ENCODE measurements at regions not wholly inside any gene's neighbourhood (a gene's known extent, or its start where the extent isn't known, plus 50 kb on each side); places are given as distances from the start of the nearest gene placed in this dataset.

GRCh38 chr3:193829781-193830180 is 236.8 kb downstream of the OPA1 start:
- Histone ChIP-seq H3K27me3 (ENCODE audit: insufficient read depth, low read length) (no peaks in the 10 kb centered on the region), H3K79me2 (ENCODE audit: insufficient read depth, low read length) (no peaks in the 10 kb centered on the region), H3K27ac (ENCODE audit: low read depth, low read length) (no peak overlapping the region), H3K4me3 (replicated peaks in 1 of 2; ENCODE audit: low read depth in 1 of 2, low read length in 2 of 2) (peak overlapping the region in 1 of 2 experiments; percentile 30; a peak in 1 of 4 replicates), H2AFZ (ENCODE audit: low read depth, low read length, poor library complexity, severe bottlenecking) (peak overlapping the region; percentile 28), H3K4me2 (ENCODE audit: low read length) (peak overlapping the region; percentile 66), H3K36me3 (ENCODE audit: control insufficient read depth in 1 of 2, insufficient read depth in 2 of 2, low read length in 2 of 2) (no peaks in the 10 kb centered on the region), H3K9ac (ENCODE audit: low read length) (no peak overlapping the region), H3K9me3 (ENCODE audit: control insufficient read depth in 1 of 2, insufficient read depth in 1 of 2, low read depth in 1 of 2, low read length in 2 of 2) (no peaks in the 10 kb centered on the region), H3K9me2 (ENCODE audit: insufficient read depth) (no peaks in the 10 kb centered on the region), H3K4me1 (ENCODE audit: control insufficient read depth in 1 of 2, insufficient read depth in 2 of 2, low read length in 2 of 2) (peaks cover 23 to 48% of the 10 kb centered on the region in 2 experiments), H4K20me1 (ENCODE audit: insufficient read depth) (no peaks in the 10 kb centered on the region)
- no TSS peak for BruUV-seq (replicated peaks)
- intact Hi-C loops (cut with micrococcal nuclease), result loop anchor here (2.0 kb wide), 1 partner anchor 39 kb away; no protein-coding TSS in a partner anchor
- CTCF ChIA-PET, result no interaction called here
- RAD21 ChIA-PET (ENCODE audit: low non-redundant PET in 1 of 2, low total read pairs in 2 of 2, uncharacterized antibody in 2 of 2, unreplicated experiment in 2 of 2), result no interaction called here
- POLR2A ChIA-PET, result no interaction called here
- DNase-seq (ENCODE audit: low read depth, low spot score) (peak; percentile 76), ATAC-seq (peak; percentile 92)
- TF ChIP-seq POLR2AphosphoS5 (IDR thresholded peaks at IDR 0.05; ENCODE audit: low read depth, low read length) (peak; percentile 56), ELF1 (IDR thresholded peaks at IDR 0.05; ENCODE audit: borderline replicate concordance, low read depth) (no peak), SIN3A (IDR thresholded peaks at IDR 0.05; ENCODE audit: low read depth) (no peak), EZH2 (IDR thresholded peaks at IDR 0.05) (no peak), SRF (IDR thresholded peaks at IDR 0.05; ENCODE audit: low read depth) (peak; percentile 33; the same call in 1 of the 2 replicates), ATF3 (IDR thresholded peaks at IDR 0.05) (no peak), JUND (IDR thresholded peaks at IDR 0.05) (peak; percentile 95), CEBPB (IDR thresholded peaks at IDR 0.05; ENCODE audit: low read depth) (0 out of 2 replicates have a peak, but pooled peaks have one; percentile 50), ZNF274 (IDR thresholded peaks at IDR 0.05; ENCODE audit: low read depth, low read length) (no peak), FOSL1 (IDR thresholded peaks at IDR 0.05; ENCODE audit: low read depth) (peak; percentile 90), EZH2phosphoT487 (IDR thresholded peaks at IDR 0.05; ENCODE audit: borderline replicate concordance) (no peak), TCF7L2 (IDR thresholded peaks at IDR 0.05; ENCODE audit: borderline replicate concordance, extremely low read depth, insufficient read depth, insufficient read length) (no peak), CTCF (IDR thresholded peaks at IDR 0.05 in 2 of 3, conservative IDR thresholded peaks at IDR 0.05 in 1 of 3; ENCODE audit: borderline replicate concordance in 1 of 3, insufficient read depth in 1 of 3, low read depth in 2 of 3, low read length in 2 of 3) (no peak), ZFX (IDR thresholded peaks at IDR 0.05) (no peak), ZBTB33 (IDR thresholded peaks at IDR 0.05; ENCODE audit: extremely low read depth, insufficient replicate concordance, low read length) (no peak), YY1 (IDR thresholded peaks at IDR 0.05; ENCODE audit: extremely low read depth, insufficient replicate concordance, low read depth, low read length) (no peak), SP1 (IDR thresholded peaks at IDR 0.05; ENCODE audit: low read depth) (peak; percentile 88), EGR1 (IDR thresholded peaks at IDR 0.05; ENCODE audit: low read depth) (peak; percentile 13; the same call in 1 of the 2 replicates), REST (IDR thresholded peaks at IDR 0.05; ENCODE audit: low read depth) (no peak), CBX3 (IDR thresholded peaks at IDR 0.05; ENCODE audit: low read depth) (peak; percentile 87), POLR2A (IDR thresholded peaks at IDR 0.05; ENCODE audit: borderline replicate concordance, extremely low read depth, insufficient read depth, insufficient read length) (no peak), RAD21 (IDR thresholded peaks at IDR 0.05; ENCODE audit: low read depth) (peak; percentile 30)
